OCI-LY7 (cell line): ENCODE measurements at regions not wholly inside any gene's neighbourhood (a gene's known extent, or its start where the extent isn't known, plus 50 kb on each side); places are given as distances from the start of the nearest gene placed in this dataset.

ENCODE experiments used
- BruUV-seq: library from RNA; stranded (reverse); fragments of 400-500 nt; replicated peaks from 2 replicates; lab custom pipeline; 2021; lab: Mats Ljungman, UMichigan
- CTCF ChIA-PET: fragments of 300-600 bp; sonication (Branson Sonifier 250); formaldehyde crosslinking; loops from one replicate; lab custom pipeline; 2022; ENCODE audit warnings: antibody characterized with exemption; ENCODE audit not compliant: unreplicated experiment; lab: Charles Lee
- POLR2A ChIA-PET: fragments of 300-600 bp; sonication (Branson Sonifier 250); formaldehyde crosslinking; loops from one replicate; lab custom pipeline; 2022; ENCODE audit warnings: antibody characterized with exemption; lab: Charles Lee
- DNase-seq: peaks from one replicate; pipeline ENCODE4 v3.0.0-alpha.2; 2015; ENCODE audit warnings: low spot score
- H2AFZ ChIP-seq: fragments of 200-600 bp; sonication (generic), shearing (Covaris generic); 2 replicates; pipeline ENCODE4 v1.6.1; 2014; ENCODE audit warnings: mild to moderate bottlenecking, antibody characterized with exemption, low read length, moderate library complexity
- H3K27ac ChIP-seq: fragments of 200-600 bp; sonication (generic); 2 replicates; pipeline ENCODE4 v1.5.1; 2014; ENCODE audit warnings: mixed run types, low read depth, mild to moderate bottlenecking, moderate library complexity, low read length, inconsistent platforms; ENCODE audit not compliant: poor library complexity, severe bottlenecking
- H3K36me3 ChIP-seq: fragments of 200-600 bp; sonication (generic); 2 replicates; pipeline ENCODE4 v1.6.1; 2014; ENCODE audit warnings: mild to moderate bottlenecking, antibody characterized with exemption, low read length, moderate library complexity, mixed read lengths; ENCODE audit not compliant: insufficient read depth
- H3K4me1 ChIP-seq: fragments of 200-600 bp; sonication (generic); 2 replicates; pipeline ENCODE4 v1.5.1; 2014; ENCODE audit warnings: mild to moderate bottlenecking, low read length; ENCODE audit not compliant: insufficient read depth, poor library complexity, severe bottlenecking
- H3K4me2 ChIP-seq: fragments of 200-600 bp; sonication (generic); 2 replicates; pipeline ENCODE4 v1.6.1; 2014; ENCODE audit warnings: mild to moderate bottlenecking, low read length
- H3K4me3 ChIP-seq: fragments of 200-600 bp; sonication (generic); 2 replicates; pipeline ENCODE4 v1.5.1; 2014; ENCODE audit warnings: mild to moderate bottlenecking, low read depth, low read length; ENCODE audit not compliant: poor library complexity, severe bottlenecking
- H3K79me2 ChIP-seq: fragments of 200-600 bp; sonication (generic); 2 replicates; pipeline ENCODE4 v1.6.1; 2016; ENCODE audit warnings: low read depth, mild to moderate bottlenecking, low read length, moderate library complexity, mixed read lengths; ENCODE audit not compliant: insufficient read depth
- H3K9me2 ChIP-seq: fragments of 200-600 bp; sonication (generic); 2 replicates; pipeline ENCODE4 v1.6.1; 2016; ENCODE audit warnings: mild to moderate bottlenecking, low read length, mixed read lengths; ENCODE audit not compliant: insufficient read depth
- H3K9me3 ChIP-seq: fragments of 200-600 bp; sonication (generic); 2 replicates; pipeline ENCODE4 v1.6.1; 2014; ENCODE audit warnings: mild to moderate bottlenecking, mixed run types, low read length, mixed read lengths
- H4K20me1 ChIP-seq: fragments of 200-600 bp; sonication (generic); 2 replicates; pipeline ENCODE4 v1.6.1; 2014; ENCODE audit warnings: mild to moderate bottlenecking, antibody characterized with exemption, low read length, moderate library complexity, mixed read lengths; ENCODE audit not compliant: insufficient read depth
- EZH2phosphoT487 ChIP-seq: fragments of 200-600 bp; sonication (generic); IDR thresholded peaks from 2 replicates; pipeline ENCODE4 v1.6.1; 2018; ENCODE audit warnings: low read depth, borderline replicate concordance, mild to moderate bottlenecking, mixed run types, antibody characterized with exemption, low read length, moderate library complexity, mixed read lengths
- intact Hi-C: fragments of 100-400 bp; cut with micrococcal nuclease; formaldehyde crosslinking; loops from one replicate; pipeline ENCODE4 v1.10.0; 2022; ENCODE audit not compliant: unreplicated experiment
- TF ChIP-seq, protein P1 (sequence below): fragments of 200-600 bp; sonication (generic); conservative IDR thresholded peaks from 2 replicates; pipeline ENCODE4 v1.5.1; 2014; ENCODE audit warnings: mild to moderate bottlenecking, antibody characterized with exemption, low read length, moderate library complexity, mixed read lengths

DNA sequence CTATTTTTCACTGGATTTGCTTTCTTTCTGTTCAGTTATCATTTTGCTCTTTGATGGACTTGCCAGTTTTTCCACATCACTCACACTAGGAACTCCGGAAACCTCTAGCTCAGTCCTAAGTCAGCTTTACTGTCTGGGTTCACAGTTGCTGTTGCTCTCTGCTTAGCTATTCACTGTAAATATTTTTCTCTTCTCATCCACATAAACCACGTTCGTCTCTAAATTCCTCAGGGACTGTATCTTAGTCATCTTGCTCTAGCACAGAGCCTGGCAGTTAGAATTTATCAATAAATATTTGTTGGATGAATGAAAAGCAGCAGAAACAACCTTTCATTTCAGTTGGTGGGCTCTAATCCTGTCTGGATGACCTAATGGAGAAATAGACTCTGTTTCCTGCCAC lies 119.4 kb upstream of the DMD start:
- ChIA-PET CTCF (no interaction called here), POLR2A (no interaction called here)
- Histone ChIP-seq H3K4me3 (no peak overlapping the region), H3K27ac (no peak overlapping the region), H3K9me2 (no peaks in the 10 kb centered on the region), H4K20me1 (no peaks in the 10 kb centered on the region), H3K79me2 (no peaks in the 10 kb centered on the region), H2AFZ (peak overlapping the region; percentile 64; the same call in 1 of the 2 replicates), H3K36me3 (peaks cover 5% of the 10 kb centered on the region), H3K4me1 (peaks cover 9% of the 10 kb centered on the region), H3K9me3 (no peaks in the 10 kb centered on the region), H3K4me2 (0 out of 2 replicates have a peak overlapping the region, but pooled peaks have one; percentile 3)
- TF ChIP-seq EZH2phosphoT487 = no peak
- TF ChIP-seq, protein P1, sequence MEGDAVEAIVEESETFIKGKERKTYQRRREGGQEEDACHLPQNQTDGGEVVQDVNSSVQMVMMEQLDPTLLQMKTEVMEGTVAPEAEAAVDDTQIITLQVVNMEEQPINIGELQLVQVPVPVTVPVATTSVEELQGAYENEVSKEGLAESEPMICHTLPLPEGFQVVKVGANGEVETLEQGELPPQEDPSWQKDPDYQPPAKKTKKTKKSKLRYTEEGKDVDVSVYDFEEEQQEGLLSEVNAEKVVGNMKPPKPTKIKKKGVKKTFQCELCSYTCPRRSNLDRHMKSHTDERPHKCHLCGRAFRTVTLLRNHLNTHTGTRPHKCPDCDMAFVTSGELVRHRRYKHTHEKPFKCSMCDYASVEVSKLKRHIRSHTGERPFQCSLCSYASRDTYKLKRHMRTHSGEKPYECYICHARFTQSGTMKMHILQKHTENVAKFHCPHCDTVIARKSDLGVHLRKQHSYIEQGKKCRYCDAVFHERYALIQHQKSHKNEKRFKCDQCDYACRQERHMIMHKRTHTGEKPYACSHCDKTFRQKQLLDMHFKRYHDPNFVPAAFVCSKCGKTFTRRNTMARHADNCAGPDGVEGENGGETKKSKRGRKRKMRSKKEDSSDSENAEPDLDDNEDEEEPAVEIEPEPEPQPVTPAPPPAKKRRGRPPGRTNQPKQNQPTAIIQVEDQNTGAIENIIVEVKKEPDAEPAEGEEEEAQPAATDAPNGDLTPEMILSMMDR = no peak
- BruUV-seq = no TSS peak
- DNase-seq = no peak
- intact Hi-C loops = loop anchor here (5.0 kb wide), 1 partner anchor 923 kb away; no protein-coding TSS in a partner anchor

DNA sequence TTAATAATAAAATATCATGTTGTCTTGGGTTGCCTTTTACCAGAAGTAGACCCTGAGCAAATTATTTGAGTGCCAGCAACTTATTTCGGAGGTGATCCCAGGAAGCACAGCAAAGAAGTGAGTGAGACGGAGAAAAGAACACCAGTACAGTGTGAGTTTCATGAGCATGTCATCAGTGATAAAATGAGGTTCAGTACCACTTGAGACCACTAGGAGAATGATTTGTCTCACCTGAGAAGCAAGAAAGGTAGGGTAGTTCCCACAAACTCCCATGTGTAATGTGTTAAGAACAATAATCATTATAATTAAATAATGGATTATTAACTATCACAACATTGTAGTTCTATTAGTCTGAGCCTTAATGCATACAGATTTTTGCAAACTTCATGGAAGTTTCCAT lies 112.8 kb upstream of the DMD start:
- H3K4me1 ChIP-seq = no peaks in the 10 kb centered on the region
- DNase-seq = no peak
- H3K4me3 ChIP-seq = no peak overlapping the region
- H3K9me2 ChIP-seq = no peaks in the 10 kb centered on the region
- H4K20me1 ChIP-seq = no peaks in the 10 kb centered on the region
- POLR2A ChIA-PET = no interaction called here
- H3K36me3 ChIP-seq = no peaks in the 10 kb centered on the region; the same call in 1 of the 2 replicates
- H3K4me2 ChIP-seq = no peak overlapping the region
- intact Hi-C loops = no loop called here
- H3K9me3 ChIP-seq = no peaks in the 10 kb centered on the region
- TF ChIP-seq, protein P1 = peak; percentile 38; the same call in 1 of the 2 replicates
- TF ChIP-seq EZH2phosphoT487 = no peak
- no peaks in the 10 kb centered on the region for H3K79me2 ChIP-seq
- CTCF ChIA-PET = no interaction called here
- no peak overlapping the region for H2AFZ ChIP-seq
- H3K27ac ChIP-seq = no peak overlapping the region
- BruUV-seq = no TSS peak

DNA sequence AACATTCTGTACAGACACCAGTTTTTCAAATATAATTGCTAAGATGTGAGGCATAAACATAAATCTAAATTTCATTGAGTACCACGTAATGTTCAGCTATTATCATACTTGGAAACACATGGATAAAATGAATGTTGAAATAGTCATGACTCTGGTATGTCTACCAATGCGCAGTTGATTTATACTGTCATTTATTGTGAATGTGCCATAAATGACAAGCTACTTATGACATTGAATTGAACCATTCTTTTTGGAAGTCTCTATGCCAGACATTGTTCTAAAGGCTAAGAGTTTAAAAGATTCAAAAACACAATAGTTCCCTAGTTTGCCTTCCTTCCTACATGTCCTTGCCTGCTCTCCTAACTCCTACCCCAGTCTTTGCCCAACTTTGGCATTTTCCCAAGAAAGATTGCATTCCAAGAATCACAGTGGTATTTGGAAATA lies 96.6 kb upstream of the DMD start:
- intact Hi-C loops = no loop called here
- POLR2A ChIA-PET = no interaction called here

More for the DNA sequence above, 96.6 kb upstream of the DMD start:
- no peaks in the 10 kb centered on the region for H3K9me3 ChIP-seq
- TF ChIP-seq EZH2phosphoT487 = no peak
- TF ChIP-seq, protein P1 = no peak
- BruUV-seq = no TSS peak
- H3K4me1 ChIP-seq = no peaks in the 10 kb centered on the region
- no peak overlapping the region for H3K27ac ChIP-seq
- no peaks in the 10 kb centered on the region for H3K36me3 ChIP-seq
- H2AFZ ChIP-seq = no peak overlapping the region
- CTCF ChIA-PET = no interaction called here
- no peak overlapping the region for H3K4me2 ChIP-seq
- DNase-seq = no peak
- H3K79me2 ChIP-seq = no peaks in the 10 kb centered on the region
- no peak overlapping the region for H3K4me3 ChIP-seq
- no peaks in the 10 kb centered on the region for H4K20me1 ChIP-seq
- no peaks in the 10 kb centered on the region for H3K9me2 ChIP-seq
